HEK293T (cell line): ENCODE measurements at regions not wholly inside any gene's neighbourhood (a gene's known extent, or its start where the extent isn't known, plus 50 kb on each side); places are given as distances from the start of the nearest gene placed in this dataset.

Experiments used
- BHLHE40 ChIP-seq: fragments of 450-650 bp; IDR thresholded peaks from 2 replicates; pipeline ENCODE4 v1.6.1; 2016; ENCODE audit warnings: mild to moderate bottlenecking, moderate library complexity, borderline replicate concordance
- CTBP1 ChIP-seq: fragments of 450-650 bp; IDR thresholded peaks from 2 replicates; pipeline ENCODE4 v1.6.1; 2016; ENCODE audit warnings: borderline replicate concordance
- FOXK2 ChIP-seq: fragments of 450-650 bp; IDR thresholded peaks from 2 replicates; pipeline ENCODE4 v1.6.1; 2016; ENCODE audit warnings: mild to moderate bottlenecking
- NFRKB ChIP-seq: fragments of 450-650 bp; IDR thresholded peaks from 2 replicates; pipeline ENCODE4 v1.6.1; 2016; ENCODE audit warnings: mild to moderate bottlenecking, moderate library complexity
- SP1 ChIP-seq: fragments of 450-650 bp; IDR thresholded peaks from 2 replicates; pipeline ENCODE4 v1.6.1; 2017
- SUZ12 ChIP-seq: fragments of 450-650 bp; IDR thresholded peaks from 2 replicates; pipeline ENCODE4 v1.6.1; 2016; ENCODE audit warnings: mild to moderate bottlenecking
- TARDBP ChIP-seq: fragments of 450-650 bp; IDR thresholded peaks from 2 replicates; pipeline ENCODE4 v1.6.1; 2016
- ZNF384 ChIP-seq: fragments of 450-650 bp; IDR thresholded peaks from 2 replicates; pipeline ENCODE4 v1.6.1; 2016

DNA sequence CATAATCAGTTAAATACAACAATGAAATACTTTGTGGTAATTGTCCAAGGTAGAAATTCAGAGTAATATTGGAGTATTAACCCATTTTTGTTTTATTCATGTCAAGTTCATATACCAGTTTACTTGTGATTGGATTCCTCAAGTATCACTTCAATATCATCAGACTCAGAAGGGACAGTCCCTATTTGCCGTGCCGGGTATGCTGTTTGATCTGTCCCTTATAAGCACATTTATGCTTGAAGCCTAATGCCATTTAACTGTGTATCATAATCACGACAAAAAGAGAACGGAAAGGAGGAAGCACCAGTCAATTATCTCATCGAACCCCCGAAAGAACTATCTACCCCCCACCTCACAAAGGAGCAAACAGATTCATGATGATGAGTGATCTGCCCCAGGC is 171.0 kb upstream of the TBL1X start:
- TF ChIP-seq SP1, result no peak
- no peak for TF ChIP-seq BHLHE40
- TF ChIP-seq TARDBP, result no peak
- no peak for TF ChIP-seq ZNF384
- TF ChIP-seq FOXK2, result no peak
- TF ChIP-seq NFRKB, result no peak
- TF ChIP-seq CTBP1, result no peak
- no peak for TF ChIP-seq SUZ12
